Astrocyte (in vitro differentiated cells and primary cell): ENCODE measurements at regions not wholly inside any gene's neighbourhood (a gene's known extent, or its start where the extent isn't known, plus 50 kb on each side); places are given as distances from the start of the nearest gene placed in this dataset.

ENCODE experiments used
- EZH2 ChIP-seq: IDR thresholded peaks from 2 replicates; pipeline ENCODE4 v1.6.1; 2012; ENCODE audit warnings: mild to moderate bottlenecking, low read length, inconsistent platforms; ENCODE audit not compliant: insufficient read depth
- TF ChIP-seq, protein P1 (sequence below): IDR thresholded peaks from 2 replicates; pipeline ENCODE4 v1.5.1; 2011; ENCODE audit warnings: low read depth, mild to moderate bottlenecking, inconsistent platforms, low read length, moderate library complexity; ENCODE audit not compliant: insufficient read depth

DNA sequence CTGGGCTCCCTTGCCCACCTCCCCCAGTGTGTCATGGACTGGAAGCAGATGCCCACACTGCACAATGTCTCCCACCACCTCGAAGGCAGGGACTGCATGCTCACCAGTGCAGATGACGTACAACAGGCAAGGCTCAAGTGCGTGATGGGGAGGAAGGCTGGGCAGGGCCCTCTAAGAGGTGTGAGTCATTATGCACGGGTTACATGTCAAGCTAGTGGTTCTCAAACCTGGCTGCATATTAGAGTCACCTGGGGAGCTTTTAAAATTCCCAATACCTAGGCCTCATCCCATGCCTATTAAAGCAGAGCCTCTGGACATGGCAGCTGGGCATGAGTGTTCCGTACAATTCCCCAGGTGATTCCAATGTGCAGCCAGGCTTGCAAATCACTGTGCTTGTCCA is 137.9 kb upstream of the NGF start:
- TF ChIP-seq, protein P1, sequence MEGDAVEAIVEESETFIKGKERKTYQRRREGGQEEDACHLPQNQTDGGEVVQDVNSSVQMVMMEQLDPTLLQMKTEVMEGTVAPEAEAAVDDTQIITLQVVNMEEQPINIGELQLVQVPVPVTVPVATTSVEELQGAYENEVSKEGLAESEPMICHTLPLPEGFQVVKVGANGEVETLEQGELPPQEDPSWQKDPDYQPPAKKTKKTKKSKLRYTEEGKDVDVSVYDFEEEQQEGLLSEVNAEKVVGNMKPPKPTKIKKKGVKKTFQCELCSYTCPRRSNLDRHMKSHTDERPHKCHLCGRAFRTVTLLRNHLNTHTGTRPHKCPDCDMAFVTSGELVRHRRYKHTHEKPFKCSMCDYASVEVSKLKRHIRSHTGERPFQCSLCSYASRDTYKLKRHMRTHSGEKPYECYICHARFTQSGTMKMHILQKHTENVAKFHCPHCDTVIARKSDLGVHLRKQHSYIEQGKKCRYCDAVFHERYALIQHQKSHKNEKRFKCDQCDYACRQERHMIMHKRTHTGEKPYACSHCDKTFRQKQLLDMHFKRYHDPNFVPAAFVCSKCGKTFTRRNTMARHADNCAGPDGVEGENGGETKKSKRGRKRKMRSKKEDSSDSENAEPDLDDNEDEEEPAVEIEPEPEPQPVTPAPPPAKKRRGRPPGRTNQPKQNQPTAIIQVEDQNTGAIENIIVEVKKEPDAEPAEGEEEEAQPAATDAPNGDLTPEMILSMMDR = no peak
- no peak for TF ChIP-seq EZH2
